CD4-positive, CD25-positive, alpha-beta regulatory T cell (primary cell): ENCODE measurements at regions not wholly inside any gene's neighbourhood (a gene's known extent, or its start where the extent isn't known, plus 50 kb on each side); places are given as distances from the start of the nearest gene placed in this dataset.
A peak's percentile ranks its signal among the peaks of the same experiment; 100 is the strongest.

Source experiments
- ATAC-seq, 2 donors: fragments of 150-1000 bp; cut with Tn5 transposase; one replicate each; pipeline ENCODE4 v1.10.0; 2021; ENCODE audit warnings: low read depth in 2 of 2, moderate number of reproducible peaks in 2 of 2, moderate library complexity in 1 of 2
- DNase-seq, 3 donors: peaks; one replicate each; pipeline versions ENCODE4 v3.0.0 to v3.0.0-alpha.2; 2012 to 2022; ENCODE audit warnings: mixed read lengths in 1 of 3
- H3K27ac ChIP-seq: one replicate; pipeline ENCODE4 v1.7.0; 2013; ENCODE audit warnings: mild to moderate bottlenecking, low read length; ENCODE audit not compliant: insufficient read depth, poor library complexity, severe bottlenecking
- H3K27me3 ChIP-seq: one replicate; pipeline ENCODE4 v1.7.0; 2013; ENCODE audit warnings: low read length; ENCODE audit not compliant: control insufficient read depth, insufficient read depth
- H3K36me3 ChIP-seq: one replicate; pipeline ENCODE4 v1.7.0; 2013; ENCODE audit warnings: mild to moderate bottlenecking, low read length, moderate library complexity; ENCODE audit not compliant: control insufficient read depth, insufficient read depth
- H3K4me1 ChIP-seq: 2 replicates; pipeline ENCODE4 v1.7.0; 2013; ENCODE audit warnings: mild to moderate bottlenecking, low read length; ENCODE audit not compliant: insufficient read depth, control insufficient read depth, poor library complexity, severe bottlenecking
- H3K4me3 ChIP-seq: one replicate; pipeline ENCODE4 v1.7.0; 2013; ENCODE audit warnings: low read depth, mild to moderate bottlenecking, low read length, moderate library complexity
- H3K9me3 ChIP-seq, 2 experiments: 1 replicate in 1 of 2; 2 replicates in 1 of 2; pipeline ENCODE4 v1.7.0; 2013; ENCODE audit warnings: low read length in 2 of 2, mild to moderate bottlenecking in 1 of 2, moderate library complexity in 1 of 2; ENCODE audit not compliant: control insufficient read depth in 2 of 2
- H3K27ac Mint-ChIP-seq, 3 donors: one replicate each; pipeline ENCODE4 v1.8.0; 2020 to 2022; ENCODE audit warnings: mild to moderate bottlenecking in 3 of 3, mixed read lengths in 3 of 3, moderate library complexity in 2 of 3
- H3K27me3 Mint-ChIP-seq: one replicate; pipeline ENCODE4 v1.8.0; 2022; ENCODE audit warnings: mild to moderate bottlenecking, mixed read lengths
- H3K36me3 Mint-ChIP-seq: one replicate; pipeline ENCODE4 v1.8.0; 2020; ENCODE audit warnings: mixed read lengths
- H3K4me1 Mint-ChIP-seq, 4 donors: one replicate each; pipeline ENCODE4 v1.8.0; 2020 to 2022; ENCODE audit warnings: mixed read lengths in 4 of 4, mild to moderate bottlenecking in 1 of 4
- H3K4me3 Mint-ChIP-seq, 4 donors: one replicate each; pipeline ENCODE4 v1.8.0; 2020 to 2022; ENCODE audit warnings: mild to moderate bottlenecking in 4 of 4, mixed read lengths in 4 of 4, moderate library complexity in 3 of 4
- H3K9me3 Mint-ChIP-seq, 7 donors: one replicate each; pipeline ENCODE4 v1.8.0; 2020 to 2022; ENCODE audit warnings: mixed read lengths in 7 of 7, mild to moderate bottlenecking in 3 of 7, moderate library complexity in 2 of 7

DNA sequence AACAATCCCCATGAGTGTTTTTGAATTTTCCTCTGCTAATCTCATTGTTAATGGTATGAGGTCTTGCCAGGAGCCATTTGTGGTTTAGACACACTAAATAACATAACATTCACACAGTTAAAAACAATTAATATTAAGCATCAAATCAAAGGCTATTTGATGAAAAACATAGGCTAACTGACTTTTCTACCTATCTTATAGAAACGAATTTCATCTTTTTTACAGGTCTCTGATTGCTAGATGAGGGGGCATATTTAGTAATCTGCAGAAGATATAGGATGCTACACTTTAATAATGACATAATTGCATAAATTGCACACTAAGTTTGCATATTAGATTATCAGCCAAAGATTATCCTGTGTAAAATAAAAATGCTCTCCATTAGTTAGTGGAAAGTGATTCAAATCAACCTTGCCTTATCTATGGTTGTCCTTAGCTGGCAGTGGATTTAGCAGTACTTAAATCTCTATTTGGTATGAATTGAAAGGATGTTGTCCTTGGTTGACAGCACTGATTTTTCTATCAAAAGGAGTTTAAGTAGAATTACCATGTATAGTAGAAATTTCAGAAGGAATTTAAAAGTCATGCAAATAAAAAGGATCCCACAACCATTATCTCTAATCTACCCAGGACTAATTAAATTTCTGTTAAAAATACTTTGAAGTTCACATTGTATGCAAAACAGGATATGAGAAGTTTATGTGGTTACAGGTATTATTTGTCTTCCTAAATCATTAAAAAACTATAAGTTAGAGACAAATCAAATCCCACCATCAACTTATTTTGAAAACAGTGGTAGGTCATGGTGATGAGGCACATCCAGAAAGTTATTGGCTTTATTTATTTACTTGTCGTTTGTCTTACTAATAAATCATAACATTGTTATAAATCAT, 50.6 kb upstream of the SPAG16 start:
- peak in 1 of 3 donors; percentile 52 for DNase-seq
- H3K27me3 Mint-ChIP-seq, result no peaks in the 10 kb centered on the region
- H3K4me1 Mint-ChIP-seq, result peaks cover 51 to 83% (median 65%) of the 10 kb centered on the region in 4 donors
- peak overlapping the region; percentile 94 to 100 (median 96) for H3K27ac Mint-ChIP-seq
- H3K27ac ChIP-seq, result peak overlapping the region; percentile 88
- H3K27me3 ChIP-seq, result no peaks in the 10 kb centered on the region
- H3K4me3 ChIP-seq, result peak overlapping the region; percentile 96
- H3K36me3 ChIP-seq, result no peaks in the 10 kb centered on the region
- no peaks in the 10 kb centered on the region for H3K9me3 ChIP-seq
- H3K36me3 Mint-ChIP-seq, result peaks cover 3% of the 10 kb centered on the region
- no peaks in the 10 kb centered on the region for H3K9me3 Mint-ChIP-seq
- peak overlapping the region; percentile 80 to 88 (median 82) for H3K4me3 Mint-ChIP-seq
- ATAC-seq, result no peak
- H3K4me1 ChIP-seq, result peaks cover 85% of the 10 kb centered on the region
